Muscle of back (tissue), 3 donors: ENCODE measurements at regions not wholly inside any gene's neighbourhood (a gene's known extent, or its start where the extent isn't known, plus 50 kb on each side); places are given as distances from the start of the nearest gene placed in this dataset.
"Not testable (repeated sequence)": the region's sequence is repeated elsewhere in the genome, so short reads cannot be mapped to it uniquely, and the experiment has no call there.

Experiments
- DNase-seq, 3 donors: peaks; one replicate each; pipeline versions ENCODE4 v3.0.0 to v3.0.0-alpha.2; 2013

- DNase-seq, result no peak
These were observed 252.9 kb upstream of the KRR1 start for GRCh38 chr12:75764091-75764841.

GRCh38 chr12:75760573-75761294 lies 249.3 kb upstream of the KRR1 start:
- DNase-seq, result no peak

- DNase-seq, result peak in 1 of 3 donors; percentile 74
These were observed 248.6 kb upstream of the KRR1 start for GRCh38 chr12:75759842-75760572.

GRCh38 chr12:75759196-75759595 lies 247.8 kb upstream of the KRR1 start:
- DNase-seq, result no peak

- DNase-seq, result no peak
These were observed 245.4 kb upstream of the KRR1 start for GRCh38 chr12:75756771-75757170.

- DNase-seq, result no peak
These were observed 244.7 kb upstream of the KRR1 start for GRCh38 chr12:75756111-75756510.

- DNase-seq, result no peak
These were observed 243.3 kb upstream of the KRR1 start for GRCh38 chr12:75754698-75755097.

- DNase-seq, result no peak
These were observed 242.7 kb upstream of the KRR1 start for GRCh38 chr12:75754141-75754540.

GRCh38 chr12:75751769-75752471 lies 240.5 kb upstream of the KRR1 start:
- DNase-seq, result no peak

GRCh38 chr12:75750716-75751306 lies 239.4 kb upstream of the KRR1 start:
- DNase-seq, result peak; percentile 76 to 81 (median 78)

- DNase-seq, result not testable (repeated sequence)
These were observed 237.6 kb upstream of the KRR1 start for GRCh38 chr12:75748990-75749389.

GRCh38 chr12:75748136-75748535 lies 236.7 kb upstream of the KRR1 start:
- no peak for DNase-seq

- peak; percentile 57 to 78 (median 64) for DNase-seq
These were observed 236.2 kb upstream of the KRR1 start for GRCh38 chr12:75747572-75748021.

GRCh38 chr12:75746621-75747020 lies 235.2 kb upstream of the KRR1 start:
- no peak for DNase-seq

- no peak for DNase-seq
These were observed 233.3 kb upstream of the KRR1 start for GRCh38 chr12:75744607-75745256.

GRCh38 chr12:75742961-75743360 lies 231.6 kb upstream of the KRR1 start:
- DNase-seq, result no peak

GRCh38 chr12:75742048-75742447 lies 230.6 kb upstream of the KRR1 start:
- no peak for DNase-seq

GRCh38 chr12:75739912-75740311 lies 228.5 kb upstream of the KRR1 start:
- no peak for DNase-seq

GRCh38 chr12:75739098-75739497 lies 227.7 kb upstream of the KRR1 start:
- not testable (repeated sequence) for DNase-seq

- no peak for DNase-seq
These were observed 227.1 kb upstream of the KRR1 start for GRCh38 chr12:75738486-75738885.

- no peak for DNase-seq
These were observed 224.4 kb upstream of the KRR1 start for GRCh38 chr12:75735853-75736252.
